Keratinocyte (primary cell): ENCODE measurements at regions not wholly inside any gene's neighbourhood (a gene's known extent, or its start where the extent isn't known, plus 50 kb on each side); places are given as distances from the start of the nearest gene placed in this dataset.

Experiments used
- DNase-seq: peaks from one replicate; pipeline ENCODE4 v3.0.0-alpha.2; 2011; ENCODE audit warnings: low read depth, missing footprints, low spot score
- FAIRE-seq: peaks from 2 replicates; lab custom pipeline; 2011; peaks lifted over from hg19 to GRCh38; lab: Jason Lieb, UNC
- H2AFZ ChIP-seq: 2 replicates; pipeline ENCODE4 v1.6.0; 2012; ENCODE audit warnings: low read length, control low read depth, inconsistent platforms; ENCODE audit not compliant: control insufficient read depth
- H3K27ac ChIP-seq: 2 replicates; pipeline ENCODE4 v1.5.1; 2011; ENCODE audit warnings: low read length; ENCODE audit not compliant: control insufficient read depth, insufficient read depth
- H3K27me3 ChIP-seq: 3 replicates; pipeline ENCODE4 v1.6.0; 2011; ENCODE audit warnings: low read length; ENCODE audit not compliant: control insufficient read depth, insufficient read depth; ENCODE audit errors: extremely low read depth
- H3K36me3 ChIP-seq, 2 experiments: 2 replicates in 1 of 2; 3 replicates in 1 of 2; pipeline ENCODE4 v1.5.1; 2011; ENCODE audit warnings: low read length in 2 of 2, mild to moderate bottlenecking in 1 of 2; ENCODE audit not compliant: control insufficient read depth in 2 of 2, insufficient read depth in 2 of 2; ENCODE audit errors: extremely low read depth in 1 of 2
- H3K4me1 ChIP-seq: 3 replicates; pipeline ENCODE4 v1.5.1; 2011; ENCODE audit warnings: low read length; ENCODE audit not compliant: control insufficient read depth, insufficient read depth; ENCODE audit errors: extremely low read depth
- H3K4me2 ChIP-seq: 3 replicates; pipeline ENCODE4 v1.6.0; 2011; ENCODE audit warnings: low read depth, low read length; ENCODE audit not compliant: control insufficient read depth, insufficient read depth; ENCODE audit errors: extremely low read depth
- H3K4me3 ChIP-seq, 3 experiments: fragments of 200-600 bp in 1 of 3; sonication (generic) in 1 of 3; 2 replicates in 2 of 3; 3 replicates in 1 of 3; pipeline ENCODE4 v1.5.1; 2011 to 2016; ENCODE audit warnings: low read length in 3 of 3, mild to moderate bottlenecking in 3 of 3, control low read depth in 2 of 3, inconsistent platforms in 1 of 3, low read depth in 1 of 3, mixed read lengths in 1 of 3, mixed run types in 1 of 3, moderate library complexity in 1 of 3; ENCODE audit not compliant: control insufficient read depth in 2 of 3, insufficient read depth in 2 of 3; ENCODE audit errors: extremely low read depth in 1 of 3
- H3K79me2 ChIP-seq: 2 replicates; pipeline ENCODE4 v1.6.0; 2012; ENCODE audit warnings: low read length; ENCODE audit not compliant: control insufficient read depth, insufficient read depth
- H3K9ac ChIP-seq: 3 replicates; pipeline ENCODE4 v1.6.0; 2011; ENCODE audit warnings: low read length; ENCODE audit not compliant: control insufficient read depth, insufficient read depth; ENCODE audit errors: extremely low read depth
- H3K9me1 ChIP-seq: 3 replicates; pipeline ENCODE4 v1.6.0; 2011; ENCODE audit warnings: low read length; ENCODE audit not compliant: control insufficient read depth, insufficient read depth; ENCODE audit errors: extremely low read depth
- H3K9me3 ChIP-seq: 2 replicates; pipeline ENCODE4 v1.5.1; 2012; ENCODE audit warnings: low read depth, low read length; ENCODE audit not compliant: control insufficient read depth
- H4K20me1 ChIP-seq: 3 replicates; pipeline ENCODE4 v1.6.0; 2011; ENCODE audit warnings: low read length; ENCODE audit not compliant: control insufficient read depth, insufficient read depth; ENCODE audit errors: extremely low read depth
- CTCF ChIP-seq, 3 experiments: IDR thresholded peaks in 1 of 3; conservative IDR thresholded peaks in 1 of 3; optimal IDR thresholded peaks in 1 of 3; 2 replicates in 2 of 3; 3 replicates in 1 of 3; pipeline versions ENCODE3 to v1.5.1; 2011; ENCODE audit warnings: low read length in 3 of 3, mild to moderate bottlenecking in 3 of 3, moderate library complexity in 2 of 3, control low read depth in 1 of 3, inconsistent platforms in 1 of 3; ENCODE audit not compliant: insufficient read depth in 2 of 3; ENCODE audit errors: extremely low read depth in 1 of 3
- EZH2 ChIP-seq: IDR thresholded peaks from one replicate; pipeline ENCODE4 v1.6.1; 2012; ENCODE audit warnings: inconsistent platforms, mild to moderate bottlenecking, low read length, moderate library complexity
- dilution Hi-C: fragments of 300-500 bp; cut with MboI; formaldehyde crosslinking; loops from one replicate; pipeline ENCODE4 v1.7.0; 2020; ENCODE audit warnings: low sequenced_read_pairs; ENCODE audit not compliant: extremely low pct_ligation_motif_present

DNA sequence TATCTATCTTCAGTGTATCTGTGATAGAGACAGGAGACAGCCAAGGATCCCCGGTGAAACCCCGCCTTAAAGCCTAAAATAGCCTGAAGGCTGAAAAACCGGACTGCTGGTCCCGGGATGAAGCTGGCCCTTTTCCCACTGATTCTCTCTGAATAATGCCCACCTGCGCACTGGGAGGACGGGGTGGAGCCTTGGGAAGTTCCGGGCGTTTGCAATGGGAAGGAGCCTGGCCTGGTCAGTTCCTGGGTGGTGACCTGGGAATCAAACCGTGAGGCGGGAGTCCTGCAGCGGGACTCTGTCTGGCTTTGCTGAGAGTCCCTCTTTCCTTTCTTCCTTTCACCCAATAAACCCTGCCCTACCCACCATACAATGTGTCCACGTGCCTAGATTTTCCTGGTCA is 157.9 kb downstream of the C3orf38 start:
- H3K4me2 ChIP-seq = no peak overlapping the region
- dilution Hi-C loops = no loop called here
- no peak overlapping the region for H3K9ac ChIP-seq
- no peak overlapping the region for H2AFZ ChIP-seq
- H3K27ac ChIP-seq = no peak overlapping the region
- H3K36me3 ChIP-seq = no peaks in the 10 kb centered on the region
- no peak for TF ChIP-seq EZH2
- no peak for TF ChIP-seq CTCF (optimal IDR thresholded peaks at IDR 0.05 in 1 of 3, IDR thresholded peaks at IDR 0.05 in 1 of 3, conservative IDR thresholded peaks at IDR 0.05 in 1 of 3; ENCODE audit: extremely low read depth in 1 of 3, insufficient read depth in 2 of 3, low read length in 3 of 3)
- no peaks in the 10 kb centered on the region for H3K79me2 ChIP-seq
- FAIRE-seq = no peak
- H3K9me3 ChIP-seq = no peaks in the 10 kb centered on the region
- H3K4me3 ChIP-seq = no peak overlapping the region
- no peaks in the 10 kb centered on the region for H3K4me1 ChIP-seq
- no peaks in the 10 kb centered on the region for H4K20me1 ChIP-seq
- H3K9me1 ChIP-seq = no peaks in the 10 kb centered on the region
- no peak for DNase-seq
- H3K27me3 ChIP-seq = no peaks in the 10 kb centered on the region

GRCh38 chr3:88311826-88312225 is 162.1 kb downstream of the C3orf38 start:
- TF ChIP-seq EZH2 (no peak), CTCF (optimal IDR thresholded peaks at IDR 0.05 in 1 of 3, IDR thresholded peaks at IDR 0.05 in 1 of 3, conservative IDR thresholded peaks at IDR 0.05 in 1 of 3; ENCODE audit: extremely low read depth in 1 of 3, insufficient read depth in 2 of 3, low read length in 3 of 3) (no peak)
- Histone ChIP-seq H3K79me2 (no peaks in the 10 kb centered on the region), H3K9me3 (no peaks in the 10 kb centered on the region), H3K4me2 (no peak overlapping the region), H3K4me1 (no peaks in the 10 kb centered on the region), H4K20me1 (no peaks in the 10 kb centered on the region), H3K4me3 (no peak overlapping the region), H2AFZ (no peak overlapping the region), H3K9ac (no peak overlapping the region), H3K9me1 (no peaks in the 10 kb centered on the region), H3K27me3 (no peaks in the 10 kb centered on the region), H3K36me3 (no peaks in the 10 kb centered on the region), H3K27ac (no peak overlapping the region)
- DNase-seq (no peak), FAIRE-seq (no peak)
- dilution Hi-C loops = no loop called here
